HG02798 (cell line): ENCODE measurements at regions not wholly inside any gene's neighbourhood (a gene's known extent, or its start where the extent isn't known, plus 50 kb on each side); places are given as distances from the start of the nearest gene placed in this dataset.
A peak's percentile ranks its signal among the peaks of the same experiment; 100 is the strongest.

Experiments
- ATAC-seq: cut with Tn5 transposase; IDR thresholded peaks from one replicate; pipeline ENCODE4 v1.9.1; 2021; ENCODE audit warnings: mild to moderate bottlenecking; ENCODE audit not compliant: unreplicated experiment, poor library complexity

DNA sequence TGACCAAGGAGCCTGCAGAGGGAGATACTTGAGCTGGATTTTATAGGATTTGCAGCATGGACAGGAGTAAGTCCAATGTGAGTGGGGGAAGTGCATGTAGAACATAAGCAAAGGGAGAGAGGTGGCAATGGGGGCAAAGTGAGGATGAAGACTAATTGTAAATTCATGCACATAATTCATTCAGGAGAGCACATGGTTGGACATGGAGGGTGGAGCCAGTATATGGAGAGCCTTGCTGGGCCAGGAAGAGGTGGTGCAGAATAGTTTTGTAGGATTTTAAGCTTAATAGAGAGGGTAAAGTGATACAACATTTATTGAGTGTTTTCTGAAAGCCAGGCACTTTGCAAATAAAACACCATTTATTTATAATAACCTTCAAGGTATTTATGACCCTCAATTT lies 274.3 kb upstream of the C11orf87 start:
- ATAC-seq = no peak

GRCh38 chr11:109148669-109149068 lies 273.3 kb upstream of the C11orf87 start:
- ATAC-seq = no peak

- ATAC-seq = no peak
These were observed 271.4 kb upstream of the C11orf87 start for GRCh38 chr11:109150581-109150980.

DNA sequence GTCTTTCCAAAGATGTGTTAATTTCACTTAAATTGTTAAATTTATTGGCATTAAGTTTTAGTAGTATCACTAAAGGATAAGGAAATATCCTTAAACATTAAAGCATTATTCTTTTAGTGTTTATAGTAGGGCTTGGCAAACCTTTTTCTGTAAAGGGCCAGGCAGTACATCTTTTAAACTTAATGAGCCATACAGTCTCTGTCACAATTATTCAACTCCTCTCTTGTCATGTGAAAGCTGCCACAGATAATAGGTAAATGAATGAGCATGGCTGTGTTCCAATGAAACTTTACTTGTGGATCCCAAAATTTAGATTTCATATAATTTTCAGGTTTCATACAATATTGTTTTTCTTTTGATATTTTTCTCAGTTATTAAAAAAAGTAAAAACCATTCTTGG lies 268.2 kb upstream of the C11orf87 start:
- ATAC-seq = no peak

DNA sequence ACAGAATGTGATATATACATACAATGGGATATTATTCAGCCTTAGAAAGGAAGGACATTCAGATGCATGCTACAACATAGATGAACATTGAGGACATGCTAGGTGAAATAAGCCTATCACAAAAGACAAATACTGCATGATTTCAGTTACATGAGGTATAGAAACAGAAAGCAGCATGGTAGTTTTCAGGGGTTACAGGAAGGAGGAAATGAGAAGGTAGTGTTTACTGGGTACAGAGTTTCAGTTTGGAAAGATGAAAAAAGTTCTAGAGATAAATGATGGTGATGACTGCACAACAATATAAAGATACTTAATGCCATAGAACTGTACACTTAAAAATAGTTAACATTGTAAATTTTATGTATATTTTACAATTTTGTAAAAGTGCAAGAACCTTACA lies 266.7 kb upstream of the C11orf87 start:
- ATAC-seq = peak; percentile 68

GRCh38 chr11:109165035-109165434 lies 257.0 kb upstream of the C11orf87 start:
- no peak for ATAC-seq

GRCh38 chr11:109166441-109166840 lies 255.5 kb upstream of the C11orf87 start:
- ATAC-seq = no peak

- ATAC-seq = no peak
These were observed 248.5 kb upstream of the C11orf87 start for GRCh38 chr11:109173504-109173903.

GRCh38 chr11:109184376-109184775 lies 237.6 kb upstream of the C11orf87 start:
- ATAC-seq = no peak

DNA sequence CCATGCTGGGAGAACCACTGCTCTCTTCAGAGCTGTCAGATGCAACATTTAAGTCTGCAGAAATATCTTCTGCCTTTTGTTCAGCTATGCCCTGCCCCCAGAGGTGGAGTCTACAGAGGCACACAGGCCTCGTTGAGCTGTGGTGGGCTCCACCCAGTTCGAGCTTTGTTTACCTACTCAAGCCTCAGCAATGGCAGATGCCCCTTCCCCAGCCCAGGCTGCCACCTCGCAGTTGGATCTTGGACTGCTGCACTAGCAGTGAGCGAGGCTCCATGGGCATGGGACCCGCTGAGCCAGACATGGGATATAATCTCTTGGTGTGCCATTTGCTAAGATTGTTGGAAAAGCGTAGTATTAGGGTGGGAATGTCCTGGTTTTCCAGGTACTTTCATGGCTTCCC lies 229.1 kb upstream of the C11orf87 start:
- ATAC-seq = no peak

- no peak for ATAC-seq
These were observed 228.1 kb upstream of the C11orf87 start for GRCh38 chr11:109193880-109194279.

GRCh38 chr11:109196016-109196415 lies 226.0 kb upstream of the C11orf87 start:
- ATAC-seq = no peak

GRCh38 chr11:109197656-109198055 lies 224.3 kb upstream of the C11orf87 start:
- ATAC-seq = no peak

DNA sequence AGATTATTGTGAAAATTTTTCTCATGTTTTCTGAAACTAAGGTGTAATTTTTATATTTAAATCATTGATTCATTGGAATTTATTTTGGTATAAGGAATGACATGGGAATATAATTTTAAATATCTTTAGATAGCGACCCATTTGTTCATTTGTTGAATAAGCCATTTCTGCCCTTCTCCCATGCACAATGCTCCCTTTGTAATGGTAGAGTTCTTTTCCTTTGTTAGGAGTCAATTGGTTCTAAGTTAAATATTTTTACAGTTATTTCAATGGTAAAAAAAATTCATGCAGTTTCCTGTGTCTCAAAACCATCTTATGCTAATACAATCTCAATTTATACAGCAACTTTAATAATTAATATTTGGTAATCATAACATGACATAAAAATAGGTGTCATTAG lies 218.8 kb upstream of the C11orf87 start:
- no peak for ATAC-seq

DNA sequence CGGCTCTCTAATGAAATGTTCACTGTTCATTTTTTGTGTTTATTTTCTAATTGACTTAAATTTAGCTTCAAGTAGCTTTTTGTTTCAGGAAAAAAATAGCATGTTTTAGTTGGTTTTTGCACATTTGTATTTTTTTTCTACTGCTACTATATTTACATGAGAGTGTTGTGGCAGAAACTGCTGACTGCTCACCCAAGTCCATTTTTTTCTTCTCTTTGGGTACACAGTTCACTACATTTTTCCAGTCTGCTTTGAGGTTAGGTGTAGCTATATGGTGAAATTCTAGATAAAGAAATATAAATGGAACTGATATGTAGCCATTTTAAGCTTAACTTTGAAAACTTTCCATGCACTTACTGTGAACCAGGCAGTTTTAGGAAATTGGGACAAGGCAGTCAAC lies 216.7 kb upstream of the C11orf87 start:
- no peak for ATAC-seq

DNA sequence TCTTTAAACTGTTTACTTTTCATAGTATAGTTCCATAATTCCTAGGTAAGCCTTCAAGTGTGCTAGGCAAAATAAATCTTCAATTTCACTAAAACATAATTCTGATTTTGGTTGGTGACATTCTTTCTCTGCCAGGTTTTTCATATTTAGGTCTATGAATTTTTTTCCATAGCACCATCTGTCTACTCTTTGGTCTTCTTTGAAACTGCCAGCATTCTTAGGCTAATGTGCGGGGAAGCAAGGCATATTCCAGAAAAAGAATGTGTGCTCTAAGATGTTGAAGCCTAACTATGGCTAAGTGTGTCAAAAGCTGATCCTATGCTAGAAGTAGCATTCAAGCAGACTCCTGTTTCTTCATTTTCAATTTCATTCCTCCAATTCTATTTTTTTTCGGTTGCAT lies 213.9 kb upstream of the C11orf87 start:
- ATAC-seq = no peak

DNA sequence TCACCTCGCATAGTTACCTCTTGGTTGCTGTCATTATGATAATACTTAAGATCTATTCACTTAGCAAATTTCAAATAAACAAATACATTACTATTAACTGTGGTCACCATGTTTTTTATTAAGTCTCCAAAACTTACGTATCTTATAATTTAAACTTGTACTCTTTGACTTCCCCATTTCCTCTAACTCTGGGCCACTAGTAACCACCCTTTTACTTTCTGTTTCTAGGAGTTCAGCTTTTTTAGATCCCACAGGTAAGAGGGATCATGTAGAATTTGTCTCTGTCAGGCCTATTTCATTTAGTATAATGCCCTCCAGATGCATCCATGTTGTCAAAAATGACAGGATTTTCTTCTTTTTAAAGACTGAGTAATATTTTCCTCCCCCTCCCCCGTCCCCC lies 212.4 kb upstream of the C11orf87 start:
- ATAC-seq = no peak

GRCh38 chr11:109221190-109221589 lies 200.8 kb upstream of the C11orf87 start:
- ATAC-seq = no peak

GRCh38 chr11:109222761-109223160 lies 199.2 kb upstream of the C11orf87 start:
- ATAC-seq = no peak

- ATAC-seq = no peak
These were observed 198.5 kb upstream of the C11orf87 start for GRCh38 chr11:109223451-109223850.

DNA sequence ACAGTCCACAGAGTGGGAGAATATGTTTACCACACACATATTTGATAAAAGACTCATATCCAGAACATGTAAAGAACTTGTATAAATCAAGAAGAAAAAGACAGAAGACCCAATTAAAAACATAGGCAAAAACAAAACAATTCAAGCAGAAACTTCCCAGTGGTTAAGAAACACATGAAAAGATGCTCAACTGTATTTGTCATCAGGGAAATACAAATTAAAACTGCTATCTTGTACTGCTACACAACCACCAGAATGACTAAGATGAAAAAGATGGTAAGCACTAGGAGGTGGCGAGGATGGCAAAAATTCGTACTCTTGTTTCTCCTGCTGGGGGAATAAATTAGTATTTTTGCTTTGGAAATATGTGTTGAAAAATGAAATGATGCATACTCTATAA lies 192.3 kb upstream of the C11orf87 start:
- no peak for ATAC-seq

DNA sequence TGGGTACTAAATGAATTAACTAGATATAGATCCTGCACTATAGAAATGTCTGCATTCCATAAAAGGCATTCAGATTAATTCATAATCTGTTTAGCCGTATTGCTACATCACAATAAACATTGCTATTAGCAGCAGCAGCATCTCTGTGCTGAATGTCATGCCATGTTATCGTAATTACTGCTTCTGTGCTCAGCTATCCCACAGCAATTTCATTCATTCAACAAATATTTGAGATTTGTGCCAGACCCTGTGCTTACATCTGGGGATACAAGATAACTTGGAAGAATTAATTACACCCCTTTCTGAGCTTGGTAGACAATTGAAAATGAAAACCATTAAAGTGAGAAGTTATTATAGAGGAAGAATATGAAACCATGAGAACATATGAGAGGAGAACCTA lies 185.8 kb upstream of the C11orf87 start:
- no peak for ATAC-seq

- ATAC-seq = no peak
These were observed 185.3 kb upstream of the C11orf87 start for GRCh38 chr11:109236696-109237095.
